Heart left ventricle (tissue), 13 donors: ENCODE measurements at regions not wholly inside any gene's neighbourhood (a gene's known extent, or its start where the extent isn't known, plus 50 kb on each side); places are given as distances from the start of the nearest gene placed in this dataset.

Experiments
- POLR2A ChIP-seq, 2 donors: fragments of 450-650 bp; IDR thresholded peaks; one replicate each; pipeline ENCODE4 v1.6.1; 2017; ENCODE audit warnings: antibody characterized with exemption in 2 of 2, mild to moderate bottlenecking in 2 of 2, moderate library complexity in 2 of 2
- TF ChIP-seq, protein P1 (sequence below), 12 donors: fragments of 200-600 bp; sonication (generic) in 4 of 12; IDR thresholded peaks; one replicate each; pipeline versions ENCODE4 v1.5.0 to v1.8.0; 2018 to 2022; ENCODE audit warnings: antibody characterized with exemption in 12 of 12, mild to moderate bottlenecking in 5 of 12
- donor health status: ischemic (EF 13 %, LVEDD 7.1; RV severe dilation, severe dysfunction).
- donor health status: DM: no; HTN: yes; CAD: no.
- donor health status: DM: no; HTN: no; CAD: no.
- donor health status: ischemic (EF 25% LVEDD 6.9; RV normal size, moderate dysfunction).
- donor health status: ischemic (EF 25% LVEDD 5.7; RV mildly dilated, moderate dysfunction).
- donor health status: ischemic (EF 35%, LVEDD 5.7; RV mildly dilated, moderate dysfunction).
- donor health status: nonischemic (EF 11% LVEDD 7.7; RV severe dilation, severe dysfunction).
- donor health status: DM: yes; HTN: yes; CAD: no.
- donor health status: PGD.
- donor health status: ischemic (EF 29% LVEDD 5.4; RV normal size, mild dysfunction).
- donor health status: nonischemic (EF 23%, LVEDD 6.1; RV moderate dilation, normal function).

DNA sequence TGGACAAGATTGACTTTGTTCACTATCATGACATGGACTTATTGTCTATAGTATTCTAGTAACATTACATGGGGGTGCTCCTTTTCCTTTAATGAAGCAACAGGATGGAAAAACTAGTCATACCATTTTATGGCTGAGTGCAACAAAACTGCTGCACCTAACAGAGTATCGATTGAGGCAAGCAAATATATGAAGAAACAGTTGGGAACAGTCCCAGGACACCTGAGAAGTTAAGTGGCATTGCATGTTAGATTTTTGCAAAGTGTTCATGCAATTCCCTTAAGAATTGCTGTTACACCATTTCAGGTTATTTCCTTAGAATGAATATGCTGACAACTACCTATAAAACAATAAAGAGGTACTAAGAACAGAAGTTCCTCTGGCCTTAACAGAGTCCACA, 541.5 kb upstream of the ANO3 start:
- TF ChIP-seq, protein P1, sequence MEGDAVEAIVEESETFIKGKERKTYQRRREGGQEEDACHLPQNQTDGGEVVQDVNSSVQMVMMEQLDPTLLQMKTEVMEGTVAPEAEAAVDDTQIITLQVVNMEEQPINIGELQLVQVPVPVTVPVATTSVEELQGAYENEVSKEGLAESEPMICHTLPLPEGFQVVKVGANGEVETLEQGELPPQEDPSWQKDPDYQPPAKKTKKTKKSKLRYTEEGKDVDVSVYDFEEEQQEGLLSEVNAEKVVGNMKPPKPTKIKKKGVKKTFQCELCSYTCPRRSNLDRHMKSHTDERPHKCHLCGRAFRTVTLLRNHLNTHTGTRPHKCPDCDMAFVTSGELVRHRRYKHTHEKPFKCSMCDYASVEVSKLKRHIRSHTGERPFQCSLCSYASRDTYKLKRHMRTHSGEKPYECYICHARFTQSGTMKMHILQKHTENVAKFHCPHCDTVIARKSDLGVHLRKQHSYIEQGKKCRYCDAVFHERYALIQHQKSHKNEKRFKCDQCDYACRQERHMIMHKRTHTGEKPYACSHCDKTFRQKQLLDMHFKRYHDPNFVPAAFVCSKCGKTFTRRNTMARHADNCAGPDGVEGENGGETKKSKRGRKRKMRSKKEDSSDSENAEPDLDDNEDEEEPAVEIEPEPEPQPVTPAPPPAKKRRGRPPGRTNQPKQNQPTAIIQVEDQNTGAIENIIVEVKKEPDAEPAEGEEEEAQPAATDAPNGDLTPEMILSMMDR (IDR thresholded peaks at IDR 0.05) = no peak
- TF ChIP-seq POLR2A (IDR thresholded peaks at IDR 0.05) = no peak
